GM12873 (cell line): ENCODE measurements at regions not wholly inside any gene's neighbourhood (a gene's known extent, or its start where the extent isn't known, plus 50 kb on each side); places are given as distances from the start of the nearest gene placed in this dataset.

Experiments
- TF ChIP-seq, protein P1 (sequence below): IDR thresholded peaks from 2 replicates; pipeline ENCODE4 v1.5.1; 2012; ENCODE audit warnings: low read depth, mild to moderate bottlenecking, moderate library complexity, low read length, control low read depth; ENCODE audit not compliant: insufficient read depth; ENCODE audit errors: missing control alignments

DNA sequence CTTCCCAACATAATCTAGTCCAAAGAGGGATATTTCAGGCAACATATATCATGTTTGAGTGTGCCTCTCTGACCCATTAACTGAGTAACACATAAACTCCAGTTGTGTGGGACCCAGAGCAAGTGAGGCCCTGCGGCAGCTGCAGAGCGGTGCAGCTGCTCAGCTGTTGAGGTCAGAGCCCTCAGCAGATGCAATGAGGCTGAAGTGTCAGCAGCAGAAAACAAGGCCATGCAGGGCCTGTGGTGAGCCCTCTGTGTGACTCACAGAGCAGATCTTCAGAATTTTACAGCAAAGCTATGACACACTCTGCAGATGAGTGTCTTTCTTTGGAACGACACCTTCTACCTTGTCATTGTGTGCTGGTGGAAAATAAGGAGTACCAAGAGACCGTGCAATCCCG is 168.5 kb downstream of the CBLN2 start:
- TF ChIP-seq, protein P1, sequence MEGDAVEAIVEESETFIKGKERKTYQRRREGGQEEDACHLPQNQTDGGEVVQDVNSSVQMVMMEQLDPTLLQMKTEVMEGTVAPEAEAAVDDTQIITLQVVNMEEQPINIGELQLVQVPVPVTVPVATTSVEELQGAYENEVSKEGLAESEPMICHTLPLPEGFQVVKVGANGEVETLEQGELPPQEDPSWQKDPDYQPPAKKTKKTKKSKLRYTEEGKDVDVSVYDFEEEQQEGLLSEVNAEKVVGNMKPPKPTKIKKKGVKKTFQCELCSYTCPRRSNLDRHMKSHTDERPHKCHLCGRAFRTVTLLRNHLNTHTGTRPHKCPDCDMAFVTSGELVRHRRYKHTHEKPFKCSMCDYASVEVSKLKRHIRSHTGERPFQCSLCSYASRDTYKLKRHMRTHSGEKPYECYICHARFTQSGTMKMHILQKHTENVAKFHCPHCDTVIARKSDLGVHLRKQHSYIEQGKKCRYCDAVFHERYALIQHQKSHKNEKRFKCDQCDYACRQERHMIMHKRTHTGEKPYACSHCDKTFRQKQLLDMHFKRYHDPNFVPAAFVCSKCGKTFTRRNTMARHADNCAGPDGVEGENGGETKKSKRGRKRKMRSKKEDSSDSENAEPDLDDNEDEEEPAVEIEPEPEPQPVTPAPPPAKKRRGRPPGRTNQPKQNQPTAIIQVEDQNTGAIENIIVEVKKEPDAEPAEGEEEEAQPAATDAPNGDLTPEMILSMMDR, result no peak

DNA sequence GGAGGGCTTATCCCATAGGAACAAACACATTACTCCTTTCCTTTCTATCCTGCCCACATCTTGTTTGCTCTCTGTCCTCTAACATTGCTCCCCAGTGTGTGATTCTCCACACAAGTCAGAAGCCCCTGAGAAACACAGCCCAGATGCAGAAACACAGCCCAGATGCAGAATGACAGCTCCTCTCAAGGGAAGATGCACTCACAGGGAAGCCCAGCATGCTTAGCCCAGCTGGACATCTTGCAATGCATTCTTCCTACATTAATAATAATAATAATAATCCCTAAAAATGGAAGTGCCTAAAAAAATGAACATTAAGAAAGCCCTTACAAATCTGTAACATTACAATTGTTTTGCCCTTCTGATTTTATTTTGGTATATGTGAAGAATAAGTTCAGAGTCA is 172.1 kb downstream of the CBLN2 start:
- TF ChIP-seq, protein P1, result no peak

GRCh38 chr18:72368308-72368707 is 175.8 kb downstream of the CBLN2 start:
- TF ChIP-seq, protein P1, result no peak

DNA sequence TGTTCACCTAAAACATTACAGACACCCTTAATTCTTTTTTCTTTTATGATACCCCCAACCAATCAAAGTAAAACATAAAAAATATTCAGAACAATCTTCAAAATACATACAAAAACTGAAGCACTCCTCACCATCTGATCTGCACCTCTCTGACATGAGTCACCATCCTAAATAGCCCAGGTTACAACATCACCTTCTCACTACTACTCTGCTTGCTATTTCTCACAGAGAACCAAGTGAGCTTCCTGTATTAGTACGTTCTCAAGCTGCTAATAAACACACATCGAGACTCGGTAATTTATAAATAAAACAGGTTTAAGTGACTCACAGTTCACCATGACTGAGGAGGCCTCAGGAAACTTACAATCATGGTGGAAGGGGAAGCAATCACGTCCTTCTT is 183.5 kb downstream of the CBLN2 start:
- TF ChIP-seq, protein P1, result no peak

DNA sequence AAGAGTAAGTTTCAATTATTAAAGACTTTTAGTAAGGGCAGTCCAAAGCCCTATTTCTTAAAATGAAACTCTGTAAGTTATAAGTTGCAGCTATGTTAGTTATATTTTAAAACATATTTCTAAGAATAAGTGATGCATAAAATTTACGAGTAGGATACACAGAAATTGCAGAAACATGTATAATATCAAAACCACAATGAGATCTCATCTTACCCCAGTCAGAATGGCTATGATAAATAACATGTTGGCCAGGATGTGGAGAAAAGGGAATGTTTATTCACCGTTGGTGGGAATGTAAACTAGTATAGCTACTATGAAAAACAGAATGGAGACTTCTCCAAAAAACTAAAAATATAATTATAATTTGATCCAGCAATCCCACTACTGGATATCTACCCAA is 201.2 kb downstream of the CBLN2 start:
- TF ChIP-seq, protein P1, result no peak

DNA sequence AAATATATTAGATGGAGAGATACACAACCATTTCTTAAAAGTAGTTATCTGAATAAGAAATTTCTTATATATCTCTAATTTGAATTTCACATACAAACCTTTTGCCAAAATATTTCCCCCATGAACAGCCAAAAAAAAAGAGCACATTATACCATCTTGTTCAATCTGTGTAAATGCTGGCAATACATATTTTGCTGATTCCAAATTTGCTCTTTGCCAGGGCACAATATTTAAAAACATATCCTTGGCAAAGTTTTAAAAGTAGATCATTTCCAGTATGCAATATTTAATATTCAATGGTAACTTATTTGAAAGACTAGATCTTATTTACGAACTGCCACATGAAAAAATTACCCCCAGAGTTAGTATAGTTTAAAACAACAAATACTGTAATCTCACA is 204.2 kb downstream of the CBLN2 start:
- TF ChIP-seq, protein P1, result no peak

DNA sequence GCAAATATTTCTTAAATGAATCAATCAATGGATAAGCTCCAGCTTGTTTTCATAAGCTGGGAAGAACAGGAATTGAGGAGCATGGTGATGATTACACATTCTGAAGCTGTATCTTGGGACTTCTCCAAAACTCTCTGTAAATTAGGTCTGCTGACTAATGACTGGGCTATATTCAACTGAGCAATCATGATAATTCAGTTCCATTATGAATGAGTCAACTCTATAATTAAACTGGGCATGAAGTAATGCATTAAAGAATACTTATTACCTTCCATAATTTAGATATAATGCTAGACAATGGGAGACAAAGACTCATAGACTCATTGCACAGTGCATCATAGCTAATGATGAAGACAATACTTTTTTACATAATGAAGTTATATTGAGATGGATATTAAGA is 207.4 kb downstream of the CBLN2 start:
- TF ChIP-seq, protein P1, result no peak
